ENCODE measurements at regions not wholly inside any gene's neighbourhood (a gene's known extent, or its start where the extent isn't known, plus 50 kb on each side); places are given as distances from the start of the nearest gene placed in this dataset.

DNA sequence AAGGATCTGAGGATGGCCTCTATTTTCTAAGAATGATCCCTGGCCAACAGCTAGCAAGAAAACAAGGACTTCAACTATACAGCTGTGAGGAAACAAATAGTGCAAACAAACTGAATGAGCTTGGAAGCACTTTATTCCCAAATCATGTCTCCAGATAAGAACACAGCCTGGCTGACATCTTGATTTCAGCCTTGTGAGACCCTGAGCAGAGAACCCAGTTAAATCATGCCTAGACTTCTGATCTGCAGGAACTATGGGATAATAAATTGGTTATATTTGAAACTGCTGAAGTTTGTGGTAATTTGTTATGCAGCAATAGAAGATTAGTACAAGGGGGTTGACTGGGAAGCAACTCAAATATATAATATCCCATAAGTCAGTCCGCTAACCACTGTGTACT is 183.9 kb upstream of the BMP4 start:
- TF ChIP-seq, protein P1, sequence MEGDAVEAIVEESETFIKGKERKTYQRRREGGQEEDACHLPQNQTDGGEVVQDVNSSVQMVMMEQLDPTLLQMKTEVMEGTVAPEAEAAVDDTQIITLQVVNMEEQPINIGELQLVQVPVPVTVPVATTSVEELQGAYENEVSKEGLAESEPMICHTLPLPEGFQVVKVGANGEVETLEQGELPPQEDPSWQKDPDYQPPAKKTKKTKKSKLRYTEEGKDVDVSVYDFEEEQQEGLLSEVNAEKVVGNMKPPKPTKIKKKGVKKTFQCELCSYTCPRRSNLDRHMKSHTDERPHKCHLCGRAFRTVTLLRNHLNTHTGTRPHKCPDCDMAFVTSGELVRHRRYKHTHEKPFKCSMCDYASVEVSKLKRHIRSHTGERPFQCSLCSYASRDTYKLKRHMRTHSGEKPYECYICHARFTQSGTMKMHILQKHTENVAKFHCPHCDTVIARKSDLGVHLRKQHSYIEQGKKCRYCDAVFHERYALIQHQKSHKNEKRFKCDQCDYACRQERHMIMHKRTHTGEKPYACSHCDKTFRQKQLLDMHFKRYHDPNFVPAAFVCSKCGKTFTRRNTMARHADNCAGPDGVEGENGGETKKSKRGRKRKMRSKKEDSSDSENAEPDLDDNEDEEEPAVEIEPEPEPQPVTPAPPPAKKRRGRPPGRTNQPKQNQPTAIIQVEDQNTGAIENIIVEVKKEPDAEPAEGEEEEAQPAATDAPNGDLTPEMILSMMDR (IDR thresholded peaks at IDR 0.05): no peak

DNA sequence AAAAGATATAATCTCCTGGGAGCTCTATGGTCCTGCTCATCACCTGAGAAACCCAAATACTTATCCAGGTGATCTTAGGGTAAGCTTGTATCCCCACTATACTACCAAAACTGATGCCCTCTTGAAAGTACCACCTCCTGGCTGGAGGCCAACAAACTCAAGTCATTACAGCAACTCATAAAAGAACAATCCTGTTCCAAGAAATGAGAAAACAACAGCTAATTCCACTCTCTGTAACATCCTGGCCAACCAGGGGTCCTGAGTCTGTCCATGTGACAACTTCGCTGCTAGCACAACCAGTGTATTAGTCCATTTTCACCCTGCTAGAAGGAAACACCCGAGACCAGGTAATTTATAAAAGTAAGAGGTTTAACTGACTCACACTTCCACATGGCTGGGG is 190.0 kb upstream of the BMP4 start:
- TF ChIP-seq, protein P1 (IDR thresholded peaks at IDR 0.05): no peak

DNA sequence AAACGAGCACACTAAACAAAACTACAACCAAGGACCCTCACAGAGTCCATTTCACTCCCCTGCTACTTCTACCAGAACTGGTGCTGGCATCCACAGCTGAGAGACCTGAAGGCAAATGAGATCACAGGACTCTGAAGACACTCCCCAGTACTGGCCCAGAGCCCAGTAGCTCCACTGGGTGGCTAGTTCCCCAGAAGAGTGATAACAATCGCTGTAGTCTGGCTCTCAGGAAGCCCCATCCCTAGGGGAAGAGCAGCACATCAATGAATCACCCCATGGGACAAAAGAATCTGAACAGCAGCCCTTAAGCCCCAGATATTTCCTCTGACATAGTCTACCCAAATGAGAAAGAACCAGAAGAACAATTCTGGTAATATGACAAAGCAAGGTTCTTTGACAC is 190.7 kb upstream of the BMP4 start:
- TF ChIP-seq, protein P1 (IDR thresholded peaks at IDR 0.05): no peak

DNA sequence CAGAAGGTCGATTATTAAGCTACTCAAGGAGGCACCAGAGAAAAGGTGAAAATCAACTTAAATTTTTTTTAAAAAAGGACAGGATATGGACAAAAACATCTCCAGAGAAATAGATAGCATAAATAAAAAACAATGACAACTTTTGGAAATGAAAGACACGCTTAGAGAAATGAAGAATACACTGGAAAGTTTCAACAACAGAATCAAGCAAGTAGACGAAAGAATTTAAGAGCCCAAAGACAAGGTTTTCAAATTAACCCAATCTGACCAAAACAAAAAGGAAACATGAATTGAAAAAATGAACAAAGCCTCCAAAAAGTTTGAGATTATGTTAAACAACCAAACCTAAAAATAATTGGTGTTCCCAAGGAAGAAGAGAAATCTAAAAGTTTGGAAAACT is 191.1 kb upstream of the BMP4 start:
- TF ChIP-seq, protein P1 (IDR thresholded peaks at IDR 0.05): no peak

DNA sequence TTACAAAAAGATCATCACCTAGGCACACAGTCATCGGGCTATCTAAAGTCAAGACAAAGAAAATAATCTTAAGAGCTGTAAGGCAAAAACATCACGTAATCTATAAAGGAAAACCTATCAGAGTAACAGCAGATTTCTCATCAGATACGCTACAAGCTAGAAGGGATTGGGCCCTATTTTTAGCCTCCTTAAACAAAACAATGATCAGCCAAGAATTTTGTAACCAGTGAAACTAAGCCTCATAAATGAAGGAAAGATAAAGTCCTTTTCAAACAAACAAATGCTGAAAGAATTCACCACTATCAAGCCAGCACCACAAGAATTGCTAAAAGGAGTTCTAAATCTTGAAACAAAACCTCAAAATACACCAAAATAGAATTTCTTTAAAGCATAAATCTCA is 191.6 kb upstream of the BMP4 start:
- TF ChIP-seq, protein P1 (IDR thresholded peaks at IDR 0.05): no peak

DNA sequence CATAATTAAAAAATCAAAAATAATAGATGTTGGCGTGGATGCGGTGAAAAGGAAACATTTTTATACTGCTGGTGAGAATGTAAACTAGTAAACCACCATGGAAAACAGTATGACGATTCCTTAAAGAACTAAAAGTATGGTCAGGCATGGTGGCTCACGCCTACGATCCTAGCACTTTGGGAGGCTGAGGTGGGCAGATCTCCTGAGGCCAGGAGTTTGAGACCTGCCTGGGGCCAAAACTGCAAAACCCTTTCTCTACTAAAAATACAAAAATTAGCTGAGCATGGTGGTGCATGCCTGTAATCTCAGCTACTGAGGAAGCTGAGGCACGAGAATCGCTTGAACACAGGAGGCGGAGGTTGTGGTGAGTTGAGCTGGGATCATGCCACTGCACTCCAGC is 195.7 kb upstream of the BMP4 start:
- TF ChIP-seq, protein P1 (IDR thresholded peaks at IDR 0.05): no peak

DNA sequence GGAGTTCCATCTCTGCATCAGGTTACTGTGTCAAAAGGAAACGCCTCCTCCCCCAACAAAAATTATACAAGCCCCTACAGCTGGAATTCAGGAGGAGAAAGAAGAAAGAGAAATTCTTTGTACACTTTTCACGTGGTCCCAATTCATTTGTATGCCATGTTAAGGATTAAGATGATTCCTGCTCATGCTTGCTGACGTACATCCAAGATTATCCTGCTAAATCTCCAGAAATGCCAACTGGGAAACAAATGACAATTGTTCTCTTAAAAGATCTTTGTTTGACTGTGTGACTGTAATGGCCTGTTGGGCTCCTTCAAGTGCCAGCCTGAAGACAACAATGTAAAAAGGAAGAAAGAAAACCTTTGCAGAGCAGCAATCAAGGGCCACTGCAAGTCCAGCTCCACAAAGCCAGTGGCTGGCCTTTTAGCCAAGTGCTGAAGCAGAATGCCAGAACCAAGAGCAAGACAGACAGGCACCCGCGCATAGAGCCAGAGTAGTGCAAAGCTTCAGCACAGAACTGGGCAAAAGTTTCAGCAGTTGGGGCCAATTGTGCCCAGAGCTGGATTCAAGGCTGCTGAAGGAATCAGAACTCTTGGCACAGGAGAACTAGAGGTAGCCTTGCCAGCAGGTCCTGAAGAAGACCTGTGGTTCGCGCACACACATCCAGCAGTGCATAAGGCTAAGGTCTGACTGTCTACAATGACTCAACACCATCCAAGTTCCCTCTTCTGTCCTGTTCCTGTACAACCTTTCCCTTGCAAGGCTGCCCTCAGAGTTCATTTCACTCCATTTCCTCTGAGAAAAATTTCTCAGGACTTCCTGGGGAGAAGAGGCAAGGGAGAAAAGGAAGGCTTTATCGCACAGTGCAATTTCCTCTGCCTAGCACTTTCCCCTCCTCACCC is 209.7 kb upstream of the BMP4 start:
- TF ChIP-seq, protein P1 (IDR thresholded peaks at IDR 0.05): no peak

Measured in LNCAP (cell line).